ENCODE measurements at regions not wholly inside any gene's neighbourhood (a gene's known extent, or its start where the extent isn't known, plus 50 kb on each side); places are given as distances from the start of the nearest gene placed in this dataset.

GRCh38 chr3:22216601-22217000, 465.6 kb upstream of the ZNF385D start:
- TF ChIP-seq CTCF (IDR thresholded peaks at IDR 0.05), result no peak
- no peak for TF ChIP-seq ZFX (IDR thresholded peaks at IDR 0.05; ENCODE audit: borderline replicate concordance)
- H3K27ac ChIP-seq, result no peak overlapping the region

GRCh38 chr3:22225161-22225560, 474.2 kb upstream of the ZNF385D start:
- TF ChIP-seq ZFX (IDR thresholded peaks at IDR 0.05; ENCODE audit: borderline replicate concordance) (no peak), CTCF (IDR thresholded peaks at IDR 0.05) (no peak)

GRCh38 chr3:22228705-22229104, 477.7 kb upstream of the ZNF385D start:
- H3K27ac ChIP-seq, result no peak overlapping the region
- TF ChIP-seq CTCF (IDR thresholded peaks at IDR 0.05), result no peak
- TF ChIP-seq ZFX (IDR thresholded peaks at IDR 0.05; ENCODE audit: borderline replicate concordance), result no peak

More at GRCh38 chr3:22225161-22225560, 474.2 kb upstream of the ZNF385D start:
- no peak overlapping the region for H3K27ac ChIP-seq

- TF ChIP-seq CTCF (IDR thresholded peaks at IDR 0.05), result no peak
- TF ChIP-seq ZFX (IDR thresholded peaks at IDR 0.05; ENCODE audit: borderline replicate concordance), result no peak
- no peak overlapping the region for H3K27ac ChIP-seq
Measured at GRCh38 chr3:22231061-22231460, 480.1 kb upstream of the ZNF385D start.

GRCh38 chr3:22236490-22237270, 485.7 kb upstream of the ZNF385D start:
- no peak overlapping the region for H3K27ac ChIP-seq
- TF ChIP-seq ZFX (IDR thresholded peaks at IDR 0.05; ENCODE audit: borderline replicate concordance), result no peak

GRCh38 chr3:22239011-22239410, 488.0 kb upstream of the ZNF385D start:
- TF ChIP-seq ZFX (IDR thresholded peaks at IDR 0.05; ENCODE audit: borderline replicate concordance) (no peak), CTCF (IDR thresholded peaks at IDR 0.05) (no peak)
- H3K27ac ChIP-seq, result no peak overlapping the region

- TF ChIP-seq ZFX (IDR thresholded peaks at IDR 0.05; ENCODE audit: borderline replicate concordance), result no peak
- TF ChIP-seq CTCF (IDR thresholded peaks at IDR 0.05), result no peak
- H3K27ac ChIP-seq, result no peak overlapping the region
Measured at GRCh38 chr3:22241110-22241509, 490.1 kb upstream of the ZNF385D start.

All from 22Rv1 (cell line).